ENCODE measurements at regions not wholly inside any gene's neighbourhood (a gene's known extent, or its start where the extent isn't known, plus 50 kb on each side); places are given as distances from the start of the nearest gene placed in this dataset.

GRCh38 chr20:53760025-53760441, 166.4 kb upstream of the ZNF217 start:
- Histone ChIP-seq H3K4me3 (ENCODE audit: low read depth, low read length) (no peak overlapping the region), H3K9ac (ENCODE audit: low read depth, low read length) (no peak overlapping the region), H3K9me3 (ENCODE audit: control insufficient read depth, insufficient read depth, low read length) (no peaks in the 10 kb centered on the region), H3K27ac (ENCODE audit: low read depth, low read length) (no peak overlapping the region), H3K36me3 (ENCODE audit: control insufficient read depth, insufficient read depth, low read length) (no peaks in the 10 kb centered on the region), H3K4me1 (ENCODE audit: control insufficient read depth, insufficient read depth, low read length) (peaks cover 22% of the 10 kb centered on the region), H3K27me3 (ENCODE audit: control insufficient read depth, insufficient read depth, low read length) (no peaks in the 10 kb centered on the region)

GRCh38 chr20:53757472-53757913, 163.9 kb upstream of the ZNF217 start:
- Histone ChIP-seq H3K4me1 (ENCODE audit: control insufficient read depth, insufficient read depth, low read length) (peaks cover 27% of the 10 kb centered on the region), H3K9ac (ENCODE audit: low read depth, low read length) (no peak overlapping the region), H3K4me3 (ENCODE audit: low read depth, low read length) (no peak overlapping the region), H3K27ac (ENCODE audit: low read depth, low read length) (no peak overlapping the region), H3K36me3 (ENCODE audit: control insufficient read depth, insufficient read depth, low read length) (no peaks in the 10 kb centered on the region), H3K27me3 (ENCODE audit: control insufficient read depth, insufficient read depth, low read length) (no peaks in the 10 kb centered on the region), H3K9me3 (ENCODE audit: control insufficient read depth, insufficient read depth, low read length) (no peaks in the 10 kb centered on the region)

GRCh38 chr20:53755733-53756531, 162.3 kb upstream of the ZNF217 start:
- H3K4me1 ChIP-seq (ENCODE audit: control insufficient read depth, insufficient read depth, low read length) = peaks cover 43% of the 10 kb centered on the region
- no peak overlapping the region for H3K4me3 ChIP-seq (ENCODE audit: low read depth, low read length)
- no peaks in the 10 kb centered on the region for H3K27me3 ChIP-seq (ENCODE audit: control insufficient read depth, insufficient read depth, low read length)
- H3K9ac ChIP-seq (ENCODE audit: low read depth, low read length) = no peak overlapping the region
- no peaks in the 10 kb centered on the region for H3K36me3 ChIP-seq (ENCODE audit: control insufficient read depth, insufficient read depth, low read length)
- H3K27ac ChIP-seq (ENCODE audit: low read depth, low read length) = peak overlapping the region; percentile 37
- no peaks in the 10 kb centered on the region for H3K9me3 ChIP-seq (ENCODE audit: control insufficient read depth, insufficient read depth, low read length)

- Histone ChIP-seq H3K27ac (ENCODE audit: low read depth, low read length) (peak overlapping the region; percentile 92), H3K4me1 (ENCODE audit: control insufficient read depth, insufficient read depth, low read length) (peaks cover 45% of the 10 kb centered on the region), H3K4me3 (ENCODE audit: low read depth, low read length) (peak overlapping the region; percentile 24; the same call in 1 of the 2 replicates), H3K9ac (ENCODE audit: low read depth, low read length) (peak overlapping the region; percentile 52), H3K9me3 (ENCODE audit: control insufficient read depth, insufficient read depth, low read length) (no peaks in the 10 kb centered on the region), H3K36me3 (ENCODE audit: control insufficient read depth, insufficient read depth, low read length) (no peaks in the 10 kb centered on the region), H3K27me3 (ENCODE audit: control insufficient read depth, insufficient read depth, low read length) (no peaks in the 10 kb centered on the region)
Observed at GRCh38 chr20:53753880-53754459, 160.3 kb upstream of the ZNF217 start.

GRCh38 chr20:53752971-53753879, 159.6 kb upstream of the ZNF217 start:
- Histone ChIP-seq H3K4me1 (ENCODE audit: control insufficient read depth, insufficient read depth, low read length) (peaks cover 45% of the 10 kb centered on the region), H3K9ac (ENCODE audit: low read depth, low read length) (peak overlapping the region; percentile 69), H3K36me3 (ENCODE audit: control insufficient read depth, insufficient read depth, low read length) (no peaks in the 10 kb centered on the region), H3K9me3 (ENCODE audit: control insufficient read depth, insufficient read depth, low read length) (no peaks in the 10 kb centered on the region), H3K4me3 (ENCODE audit: low read depth, low read length) (peak overlapping the region; percentile 24), H3K27me3 (ENCODE audit: control insufficient read depth, insufficient read depth, low read length) (no peaks in the 10 kb centered on the region), H3K27ac (ENCODE audit: low read depth, low read length) (peak overlapping the region; percentile 92)

GRCh38 chr20:53752583-53752970, 158.9 kb upstream of the ZNF217 start:
- Histone ChIP-seq H3K4me1 (ENCODE audit: control insufficient read depth, insufficient read depth, low read length) (peaks cover 45% of the 10 kb centered on the region), H3K36me3 (ENCODE audit: control insufficient read depth, insufficient read depth, low read length) (no peaks in the 10 kb centered on the region), H3K9me3 (ENCODE audit: control insufficient read depth, insufficient read depth, low read length) (no peaks in the 10 kb centered on the region), H3K9ac (ENCODE audit: low read depth, low read length) (peak overlapping the region; percentile 69; the same call in 1 of the 2 replicates), H3K4me3 (ENCODE audit: low read depth, low read length) (no peak overlapping the region), H3K27ac (ENCODE audit: low read depth, low read length) (peak overlapping the region; percentile 92), H3K27me3 (ENCODE audit: control insufficient read depth, insufficient read depth, low read length) (no peaks in the 10 kb centered on the region)

- Histone ChIP-seq H3K36me3 (ENCODE audit: control insufficient read depth, insufficient read depth, low read length) (no peaks in the 10 kb centered on the region), H3K4me3 (ENCODE audit: low read depth, low read length) (no peak overlapping the region), H3K9ac (ENCODE audit: low read depth, low read length) (peak overlapping the region; percentile 13; the same call in 1 of the 2 replicates), H3K27ac (ENCODE audit: low read depth, low read length) (peak overlapping the region; percentile 49), H3K27me3 (ENCODE audit: control insufficient read depth, insufficient read depth, low read length) (no peaks in the 10 kb centered on the region), H3K9me3 (ENCODE audit: control insufficient read depth, insufficient read depth, low read length) (no peaks in the 10 kb centered on the region), H3K4me1 (ENCODE audit: control insufficient read depth, insufficient read depth, low read length) (peaks cover 45% of the 10 kb centered on the region)
Observed at GRCh38 chr20:53751620-53752318, 158.1 kb upstream of the ZNF217 start.

- peak overlapping the region; percentile 13; the same call in 1 of the 2 replicates for H3K9ac ChIP-seq (ENCODE audit: low read depth, low read length)
- H3K4me3 ChIP-seq (ENCODE audit: low read depth, low read length) = no peak overlapping the region
- H3K27me3 ChIP-seq (ENCODE audit: control insufficient read depth, insufficient read depth, low read length) = no peaks in the 10 kb centered on the region
- H3K4me1 ChIP-seq (ENCODE audit: control insufficient read depth, insufficient read depth, low read length) = peaks cover 39% of the 10 kb centered on the region
- H3K9me3 ChIP-seq (ENCODE audit: control insufficient read depth, insufficient read depth, low read length) = no peaks in the 10 kb centered on the region
- H3K36me3 ChIP-seq (ENCODE audit: control insufficient read depth, insufficient read depth, low read length) = no peaks in the 10 kb centered on the region
- H3K27ac ChIP-seq (ENCODE audit: low read depth, low read length) = peak overlapping the region; percentile 49
Observed at GRCh38 chr20:53750827-53751619, 157.4 kb upstream of the ZNF217 start.

- Histone ChIP-seq H3K4me1 (ENCODE audit: control insufficient read depth, insufficient read depth, low read length) (peaks cover 41% of the 10 kb centered on the region), H3K27ac (ENCODE audit: low read depth, low read length) (no peak overlapping the region), H3K9ac (ENCODE audit: low read depth, low read length) (no peak overlapping the region), H3K4me3 (ENCODE audit: low read depth, low read length) (no peak overlapping the region), H3K9me3 (ENCODE audit: control insufficient read depth, insufficient read depth, low read length) (no peaks in the 10 kb centered on the region), H3K36me3 (ENCODE audit: control insufficient read depth, insufficient read depth, low read length) (no peaks in the 10 kb centered on the region), H3K27me3 (ENCODE audit: control insufficient read depth, insufficient read depth, low read length) (no peaks in the 10 kb centered on the region)
Observed at GRCh38 chr20:53749499-53749898, 155.9 kb upstream of the ZNF217 start.
